CD14-positive monocyte (primary cell): ENCODE measurements at regions not wholly inside any gene's neighbourhood (a gene's known extent, or its start where the extent isn't known, plus 50 kb on each side); places are given as distances from the start of the nearest gene placed in this dataset.

Experiments used
- DNase-seq, 3 donors: peaks; one replicate each; pipeline ENCODE4 v3.0.0-alpha.2; 2011 to 2022
- H2AFZ ChIP-seq: 2 replicates; pipeline ENCODE4 v1.6.0; 2012; ENCODE audit warnings: mild to moderate bottlenecking, low read depth, low read length, inconsistent platforms; ENCODE audit not compliant: insufficient read depth, poor library complexity, severe bottlenecking
- H3K27ac ChIP-seq, 2 donors: 1 replicate in 1 of 2; 2 replicates in 1 of 2; pipeline ENCODE4 v1.5.1; 2012 to 2013; ENCODE audit warnings: low read length in 2 of 2, control low read depth in 1 of 2, inconsistent platforms in 1 of 2, low read depth in 1 of 2, mild to moderate bottlenecking in 1 of 2
- H3K27me3 ChIP-seq, 2 donors: one replicate each; pipeline versions ENCODE4 v1.6.0 to v1.6.1; 2011 to 2013; ENCODE audit warnings: low read length in 2 of 2; ENCODE audit not compliant: control insufficient read depth in 2 of 2, insufficient read depth in 2 of 2
- H3K36me3 ChIP-seq, 2 donors: replicated peaks in 1 of 2; 1 replicate in 1 of 2; 2 replicates in 1 of 2; pipeline versions ENCODE4 v1.5.1 to v1.6.1; 2012 to 2013; ENCODE audit warnings: low read length in 2 of 2, control low read depth in 1 of 2, inconsistent platforms in 1 of 2, mild to moderate bottlenecking in 1 of 2; ENCODE audit not compliant: insufficient read depth in 2 of 2, control insufficient read depth in 1 of 2
- H3K4me1 ChIP-seq, 2 donors: 1 replicate in 1 of 2; 2 replicates in 1 of 2; pipeline versions ENCODE4 v1.5.1 to v1.6.1; 2012 to 2013; ENCODE audit warnings: low read length in 2 of 2, control low read depth in 1 of 2, inconsistent platforms in 1 of 2, mild to moderate bottlenecking in 1 of 2, moderate library complexity in 1 of 2; ENCODE audit not compliant: insufficient read depth in 2 of 2, control insufficient read depth in 1 of 2
- H3K4me2 ChIP-seq: replicated peaks from 2 replicates; pipeline ENCODE3; 2012; ENCODE audit warnings: low read length, moderate library complexity, mild to moderate bottlenecking; ENCODE audit not compliant: poor library complexity, severe bottlenecking; ENCODE audit errors: extremely low read depth
- H3K4me3 ChIP-seq, 3 experiments: fragments of 200-600 bp in 1 of 3; sonication (generic) in 1 of 3; replicated peaks in 1 of 3; 1 replicate in 2 of 3; 2 replicates in 1 of 3; pipeline ENCODE4 v1.5.1; 2011 to 2013; ENCODE audit warnings: low read length in 3 of 3, mild to moderate bottlenecking in 3 of 3, control low read depth in 2 of 3, low read depth in 2 of 3, inconsistent platforms in 1 of 3, moderate library complexity in 1 of 3
- H3K79me2 ChIP-seq: 2 replicates; pipeline ENCODE4 v1.6.0; 2012; ENCODE audit warnings: mild to moderate bottlenecking, control low read depth, inconsistent platforms, low read length, moderate library complexity; ENCODE audit not compliant: insufficient read depth
- H3K9ac ChIP-seq: 2 replicates; pipeline ENCODE4 v1.6.0; 2017; ENCODE audit warnings: low read length, mild to moderate bottlenecking; ENCODE audit not compliant: insufficient read depth, poor library complexity, severe bottlenecking
- H3K9me3 ChIP-seq, 2 donors: replicated peaks in 1 of 2; 1 replicate in 1 of 2; 2 replicates in 1 of 2; pipeline versions ENCODE4 v1.5.1 to v1.6.1; 2012 to 2013; ENCODE audit warnings: low read length in 2 of 2, control low read depth in 1 of 2; ENCODE audit not compliant: control insufficient read depth in 1 of 2, insufficient read depth in 1 of 2
- H4K20me1 ChIP-seq: 2 replicates; pipeline ENCODE4 v1.6.0; 2012; ENCODE audit warnings: mild to moderate bottlenecking, low read length, control low read depth, moderate library complexity; ENCODE audit not compliant: insufficient read depth
- H3K27ac Mint-ChIP-seq, 7 donors: one replicate each; pipeline ENCODE4 v1.8.0; 2020; ENCODE audit warnings: mild to moderate bottlenecking in 7 of 7, mixed read lengths in 7 of 7, moderate library complexity in 6 of 7, inconsistent platforms in 2 of 7
- H3K27me3 Mint-ChIP-seq, 3 donors: one replicate each; pipeline ENCODE4 v1.8.0; 2021 to 2022; ENCODE audit warnings: low read depth in 3 of 3, mild to moderate bottlenecking in 3 of 3, mixed read lengths in 3 of 3, moderate library complexity in 3 of 3, inconsistent platforms in 1 of 3
- H3K36me3 Mint-ChIP-seq, 2 donors: one replicate each; pipeline ENCODE4 v1.8.0; 2020; ENCODE audit warnings: mixed read lengths in 2 of 2, inconsistent platforms in 1 of 2, mild to moderate bottlenecking in 1 of 2
- H3K4me1 Mint-ChIP-seq: one replicate; pipeline ENCODE4 v1.8.0; 2020; ENCODE audit warnings: mild to moderate bottlenecking, mixed read lengths
- H3K4me3 Mint-ChIP-seq, 2 donors: one replicate each; pipeline ENCODE4 v1.8.0; 2020; ENCODE audit warnings: mild to moderate bottlenecking in 2 of 2, mixed read lengths in 2 of 2, moderate library complexity in 1 of 2
- H3K9me3 Mint-ChIP-seq, 7 donors: one replicate each; pipeline ENCODE4 v1.8.0; 2020 to 2022; ENCODE audit warnings: mixed read lengths in 7 of 7, mild to moderate bottlenecking in 6 of 7, moderate library complexity in 6 of 7, inconsistent platforms in 2 of 7
- CTCF ChIP-seq: fragments of 200-600 bp; IDR thresholded peaks from one replicate; pipeline ENCODE4 v1.8.0; 2022; ENCODE audit warnings: antibody characterized with exemption, mild to moderate bottlenecking
- whole genome bisulfite sequencing: methylation state at CpG from one replicate; pipeline ENCODE4 v1.1.5; 2013; ENCODE audit warnings: missing lambda C conversion rate; ENCODE audit not compliant: insufficient coverage; 5-methylcytosine and 5-hydroxymethylcytosine counted together
- intact Hi-C, 2 donors: fragments of 100-400 bp; cut with micrococcal nuclease; formaldehyde crosslinking; loops; one replicate each; pipeline versions ENCODE4 v1.15.0 to v1.15.1; 2023

GRCh38 chr4:176571206-176571605 lies 221.5 kb downstream of the VEGFC start:
- Histone ChIP-seq H3K36me3 (no peaks in the 10 kb centered on the region), H3K9me3 (no peaks in the 10 kb centered on the region), H3K9ac (no peak overlapping the region), H2AFZ (no peak overlapping the region), H3K27ac (no peak overlapping the region), H3K79me2 (no peaks in the 10 kb centered on the region), H3K4me2 (no peak overlapping the region), H3K27me3 (no peaks in the 10 kb centered on the region), H3K4me3 (no peak overlapping the region), H4K20me1 (no peaks in the 10 kb centered on the region), H3K4me1 (no peaks in the 10 kb centered on the region)
- no peak overlapping the region for H3K27ac Mint-ChIP-seq
- no peaks in the 10 kb centered on the region for H3K4me1 Mint-ChIP-seq
- no peaks in the 10 kb centered on the region for H3K36me3 Mint-ChIP-seq
- intact Hi-C loops, result no loop called here
- H3K4me3 Mint-ChIP-seq, result no peak overlapping the region
- H3K27me3 Mint-ChIP-seq, result peaks cover 0 to 1% (median 0%) of the 10 kb centered on the region in 3 donors
- TF ChIP-seq CTCF, result no peak
- WGBS, result 77% methylated on average over 3 of the region's 6 CpGs
- H3K9me3 Mint-ChIP-seq, result peaks cover 0 to 4% (median 0%) of the 10 kb centered on the region in 7 donors
- no peak for DNase-seq

DNA sequence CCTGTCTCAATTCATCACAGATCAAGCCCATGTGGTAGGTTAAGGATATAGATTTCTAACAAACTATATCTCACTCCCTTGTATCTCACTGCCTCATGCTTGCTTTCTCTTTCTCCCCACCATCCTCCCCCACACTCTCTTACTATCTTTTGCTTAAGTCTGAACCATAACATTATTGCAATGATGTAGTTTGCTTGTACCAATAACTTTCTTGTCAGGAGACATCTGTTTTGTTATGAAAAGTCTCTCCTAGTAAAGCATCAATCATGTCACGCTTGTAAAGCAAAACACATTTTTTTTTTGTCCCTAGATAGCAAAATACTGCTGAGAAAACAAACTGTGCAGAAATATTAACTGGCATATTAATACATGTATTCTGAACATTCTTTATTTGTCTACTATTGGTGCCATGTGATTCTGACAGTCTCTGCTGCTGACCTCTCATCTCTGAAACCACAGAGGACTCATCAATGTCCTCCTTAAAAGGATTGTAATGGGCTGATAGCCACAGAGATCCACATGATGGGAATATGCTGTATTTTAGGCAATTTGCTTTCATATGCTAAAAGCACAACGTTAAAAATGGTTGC lies 217.5 kb downstream of the VEGFC start:
- Histone ChIP-seq H4K20me1 (no peaks in the 10 kb centered on the region), H3K27me3 (no peaks in the 10 kb centered on the region), H3K4me1 (no peaks in the 10 kb centered on the region), H3K27ac (no peak overlapping the region), H3K9me3 (no peaks in the 10 kb centered on the region), H3K79me2 (no peaks in the 10 kb centered on the region), H2AFZ (no peak overlapping the region), H3K4me3 (no peak overlapping the region), H3K36me3 (no peaks in the 10 kb centered on the region), H3K4me2 (no peak overlapping the region), H3K9ac (no peak overlapping the region)
- peaks cover 0 to 4% (median 0%) of the 10 kb centered on the region in 7 donors for H3K9me3 Mint-ChIP-seq
- no peaks in the 10 kb centered on the region for H3K4me1 Mint-ChIP-seq
- DNase-seq, result no peak
- peaks cover 0 to 1% (median 0%) of the 10 kb centered on the region in 3 donors for H3K27me3 Mint-ChIP-seq
- no peaks in the 10 kb centered on the region for H3K36me3 Mint-ChIP-seq
- intact Hi-C loops, result no loop called here
- no peak for TF ChIP-seq CTCF
- 58% methylated on average over 1 of the region's 2 CpGs for WGBS
- no peak overlapping the region for H3K27ac Mint-ChIP-seq
- no peak overlapping the region for H3K4me3 Mint-ChIP-seq
